Anterior cingulate cortex (tissue), 58 donors: ENCODE measurements at regions not wholly inside any gene's neighbourhood (a gene's known extent, or its start where the extent isn't known, plus 50 kb on each side); places are given as distances from the start of the nearest gene placed in this dataset.
"Not testable (repeated sequence)": the region's sequence is repeated elsewhere in the genome, so short reads cannot be mapped to it uniquely, and the experiment has no call there.

Source experiments
- DNase-seq, 58 donors: peaks; one replicate each; lab custom pipeline; 2025; lab: John Stamatoyannopoulos, UW

DNA sequence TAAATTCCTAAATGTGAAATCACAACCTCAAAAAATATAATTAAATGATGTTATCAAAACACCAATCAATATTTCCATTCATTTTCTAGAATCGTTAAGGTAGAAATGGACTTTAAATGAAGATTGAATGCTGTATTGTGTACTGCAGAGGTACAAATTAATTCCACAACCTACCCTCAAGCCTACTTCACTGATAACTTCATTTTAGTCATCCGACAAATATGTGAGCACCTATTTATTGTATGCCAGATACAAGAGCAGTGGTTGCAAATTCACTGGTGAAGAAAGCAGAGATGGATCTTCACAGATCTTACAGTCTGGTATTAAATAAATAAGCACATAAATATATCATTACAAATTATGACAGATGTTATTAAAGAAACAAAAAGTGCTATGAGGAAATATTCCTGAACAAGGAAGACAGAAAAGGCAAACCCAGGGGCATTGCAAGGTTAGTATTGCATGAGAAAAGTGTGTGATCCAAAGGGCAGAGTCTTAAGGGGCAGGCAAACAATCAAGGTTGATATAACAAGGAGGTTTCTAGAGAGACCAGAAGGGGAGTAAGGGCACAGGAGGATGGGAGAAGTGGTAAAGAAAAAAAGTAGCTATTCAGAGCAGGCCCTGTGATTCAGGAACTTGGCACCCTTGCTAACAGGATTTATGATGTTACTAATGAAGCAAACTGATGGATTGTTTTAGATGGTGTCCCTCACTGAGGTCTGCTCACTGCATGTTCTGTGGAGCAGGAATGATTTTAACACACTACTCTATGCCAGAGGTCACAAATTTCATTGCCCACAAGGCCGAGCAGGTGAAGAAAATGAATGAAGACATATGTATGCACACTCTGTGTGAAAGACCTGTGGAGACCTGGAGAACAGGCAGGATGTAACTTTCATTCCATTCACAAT is 128.0 kb upstream of the CCDC150 start:
- no peak for DNase-seq

DNA sequence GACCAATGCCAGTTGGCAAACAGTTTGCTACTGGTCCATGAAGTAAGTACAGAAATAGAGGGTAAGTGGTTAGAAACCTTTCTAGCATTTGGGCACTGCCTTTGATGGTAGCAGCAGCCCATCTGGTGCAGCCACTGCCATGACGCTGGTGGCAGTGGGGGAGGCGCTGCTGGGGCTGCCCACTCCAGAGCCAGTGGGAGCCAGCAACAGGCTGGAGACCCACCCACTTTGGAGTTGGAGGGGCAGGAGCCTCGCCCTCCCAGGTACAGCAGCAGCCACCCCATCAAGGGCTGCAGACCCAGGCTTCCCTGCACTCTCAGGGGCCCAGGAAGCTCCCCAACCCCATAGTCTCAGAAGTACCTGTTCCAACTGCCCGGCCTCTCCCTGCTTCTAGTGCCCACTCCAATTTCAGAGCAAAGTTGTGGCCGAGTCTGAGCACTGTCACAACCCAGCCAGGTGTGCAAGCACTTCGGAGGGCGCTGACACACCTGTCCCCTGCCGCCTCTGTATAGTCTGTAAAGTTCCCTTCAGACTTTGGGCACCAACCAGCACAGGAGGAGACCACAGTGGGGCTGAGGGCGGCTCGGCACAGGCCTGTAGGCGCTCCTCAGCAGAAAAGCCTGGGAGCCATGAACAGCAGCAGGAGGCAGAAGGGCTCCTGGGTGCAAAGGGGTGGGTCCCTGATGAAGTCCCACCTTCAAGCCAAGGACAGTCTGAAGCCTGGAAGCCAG is 125.6 kb upstream of the CCDC150 start:
- DNase-seq: no peak

DNA sequence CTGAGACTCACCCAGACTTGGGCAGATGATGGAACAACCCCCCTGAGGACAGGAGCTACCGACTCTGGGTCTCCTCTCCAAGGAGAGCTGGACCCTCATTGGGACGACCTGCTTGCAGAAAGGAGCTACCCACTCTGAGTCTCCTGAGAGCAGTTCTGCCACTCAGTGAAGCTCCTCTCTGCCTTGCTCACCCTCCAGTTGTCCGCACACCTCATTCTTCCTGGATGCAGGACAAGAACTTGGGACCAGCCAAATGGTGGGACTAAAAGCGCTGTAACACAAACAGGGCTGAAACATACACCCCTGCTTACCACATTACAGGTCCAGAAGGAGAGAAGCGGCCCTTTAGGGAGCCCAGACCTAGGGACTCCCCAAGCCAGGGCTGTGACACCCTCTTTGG is 124.9 kb upstream of the CCDC150 start:
- DNase-seq: no peak

DNA sequence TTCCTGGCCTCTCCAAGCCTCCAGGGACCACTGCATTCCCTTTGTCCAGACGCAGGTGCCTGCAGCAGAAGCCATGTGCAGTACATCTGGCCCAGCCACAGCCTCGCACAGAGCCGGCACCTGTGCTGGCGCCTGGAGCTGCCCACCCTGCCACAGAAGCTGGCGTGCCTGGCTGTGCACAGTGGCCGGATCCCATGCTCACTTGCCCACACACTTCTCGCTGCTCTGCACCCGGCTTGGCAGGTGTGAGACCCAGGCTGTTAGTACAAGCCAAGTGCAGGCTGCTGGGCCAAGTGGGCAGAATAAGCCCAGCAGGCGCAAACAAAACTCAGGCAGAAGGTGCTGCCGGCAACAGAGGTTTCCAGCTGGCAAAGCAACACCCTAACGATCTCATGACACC is 124.5 kb upstream of the CCDC150 start:
- peak in 4 of 58 donors; percentile 5 to 22 (median 12) for DNase-seq

DNA sequence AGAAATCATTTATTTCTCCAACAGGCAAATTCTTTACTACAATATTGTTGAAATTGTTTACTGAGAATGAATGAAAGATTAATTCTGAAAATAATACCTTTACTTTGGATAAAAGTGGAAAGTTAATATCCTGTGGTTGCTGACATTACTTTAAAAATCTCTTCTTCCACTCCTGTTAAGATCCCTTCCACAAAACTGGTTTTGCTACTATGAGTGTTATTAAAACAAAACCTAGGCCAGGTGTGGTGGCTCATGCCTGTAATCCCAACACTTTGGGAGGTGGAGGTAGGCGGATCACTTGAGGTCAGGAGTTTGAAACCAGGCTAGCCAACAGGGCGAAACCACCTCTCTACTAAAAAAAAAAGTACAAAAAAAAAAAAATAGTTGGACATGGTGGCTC is 123.9 kb upstream of the CCDC150 start:
- no peak for DNase-seq

DNA sequence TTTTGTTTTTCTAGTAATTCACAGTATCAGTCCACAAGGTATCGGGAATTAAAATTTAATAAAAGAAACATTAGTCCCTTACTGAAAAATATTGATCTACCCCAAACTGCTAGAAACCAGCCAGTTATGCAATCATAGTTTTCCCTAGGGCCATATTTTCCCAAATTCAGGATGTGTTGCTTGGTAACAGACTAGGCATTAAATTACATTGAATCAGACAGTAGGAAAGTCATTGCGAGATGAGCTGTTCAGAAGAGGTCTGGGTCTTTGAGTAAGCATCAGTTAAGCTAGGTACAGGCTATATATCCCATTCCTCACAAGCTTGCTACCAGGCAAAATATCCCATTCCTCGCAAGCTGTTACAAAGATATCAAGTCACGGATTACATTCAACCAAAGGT is 123.0 kb upstream of the CCDC150 start:
- DNase-seq: no peak

DNA sequence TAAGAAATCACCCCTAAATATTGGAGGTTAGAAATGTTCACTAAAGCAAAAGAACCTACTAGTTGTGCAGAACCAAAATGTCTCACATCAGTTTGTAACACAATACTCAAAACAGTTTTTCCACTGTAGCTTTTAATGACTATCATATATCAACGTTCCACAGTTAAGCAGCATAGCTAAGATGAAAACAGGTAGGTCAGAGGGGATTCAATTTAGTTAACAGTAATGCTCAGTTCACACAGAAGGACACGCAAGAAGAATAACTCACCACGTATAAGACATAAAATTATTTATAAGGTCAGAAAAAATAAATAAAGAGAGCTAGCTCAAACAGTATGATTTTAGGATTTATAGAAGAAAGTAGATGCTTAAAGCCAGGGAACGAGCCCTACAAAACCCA is 118.9 kb upstream of the CCDC150 start:
- DNase-seq: no peak

DNA sequence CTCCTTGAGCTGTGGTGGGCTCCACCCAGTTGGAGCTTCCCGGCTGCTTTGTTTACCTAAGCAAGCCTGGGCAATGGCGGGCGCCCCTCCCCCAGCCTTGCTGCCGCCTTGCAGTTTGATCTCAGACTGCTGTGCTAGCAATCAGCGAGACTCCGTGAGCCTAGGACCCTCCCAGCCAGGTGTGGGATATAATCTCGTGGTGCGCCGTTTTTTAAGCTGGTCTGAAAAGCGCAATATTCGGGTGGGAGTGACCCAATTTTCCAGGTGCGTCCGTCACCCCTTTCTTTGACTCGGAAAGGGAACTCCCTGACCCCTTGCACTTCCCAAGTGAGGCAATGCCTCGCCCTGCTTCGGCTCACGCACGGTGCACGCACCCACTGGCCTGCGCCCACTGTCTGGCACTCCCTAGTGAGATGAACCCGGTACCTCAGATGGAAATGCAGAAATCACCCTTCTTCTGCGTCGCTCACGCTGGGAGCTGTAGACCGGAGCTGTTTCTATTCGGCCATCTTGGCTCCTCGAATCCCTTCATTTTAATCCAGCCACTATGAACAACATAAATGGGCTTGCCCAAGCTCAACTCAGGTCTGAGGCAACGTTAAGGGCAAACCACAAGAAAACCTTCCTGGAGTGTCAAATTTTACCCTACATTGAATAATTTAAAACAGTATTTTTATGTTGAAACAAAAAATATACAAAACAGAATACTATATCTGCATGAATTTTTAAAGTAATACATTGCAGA is 112.4 kb upstream of the CCDC150 start:
- DNase-seq: not testable (repeated sequence)

DNA sequence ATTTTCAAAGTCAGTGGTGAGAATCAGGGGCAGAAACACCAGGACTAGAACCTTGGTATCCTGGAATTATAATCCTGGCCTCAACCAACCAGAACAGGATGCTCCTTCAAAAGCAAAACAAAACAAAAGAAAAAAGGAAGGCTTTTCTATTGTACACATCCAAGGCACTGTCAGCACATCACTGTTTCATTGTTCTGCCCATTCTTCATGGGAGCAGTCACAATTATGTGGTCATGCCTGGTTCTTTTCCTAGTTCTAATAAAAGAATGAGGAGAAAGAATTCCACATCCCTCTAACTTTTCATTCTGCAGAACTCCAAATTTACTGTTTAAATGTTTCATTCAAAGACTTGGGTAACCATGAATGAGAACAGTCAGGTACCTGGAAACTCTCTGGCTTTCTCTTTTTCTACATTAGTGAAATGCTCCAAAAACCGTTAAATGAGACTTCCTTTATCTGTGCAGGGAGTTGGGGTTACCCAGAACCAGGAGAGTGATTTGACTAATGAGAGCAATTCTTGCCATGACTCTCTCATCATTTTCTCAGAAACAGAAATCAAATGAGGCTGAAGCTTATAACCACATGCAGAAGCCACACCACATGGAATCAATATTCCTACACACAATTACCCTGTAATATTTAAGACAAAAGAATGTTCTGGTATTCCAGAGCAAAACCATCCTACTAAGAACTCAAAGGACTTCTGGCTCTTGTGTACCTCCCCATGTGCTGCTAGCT is 110.9 kb upstream of the CCDC150 start:
- peak in 6 of 58 donors; percentile 2 to 36 (median 7) for DNase-seq

DNA sequence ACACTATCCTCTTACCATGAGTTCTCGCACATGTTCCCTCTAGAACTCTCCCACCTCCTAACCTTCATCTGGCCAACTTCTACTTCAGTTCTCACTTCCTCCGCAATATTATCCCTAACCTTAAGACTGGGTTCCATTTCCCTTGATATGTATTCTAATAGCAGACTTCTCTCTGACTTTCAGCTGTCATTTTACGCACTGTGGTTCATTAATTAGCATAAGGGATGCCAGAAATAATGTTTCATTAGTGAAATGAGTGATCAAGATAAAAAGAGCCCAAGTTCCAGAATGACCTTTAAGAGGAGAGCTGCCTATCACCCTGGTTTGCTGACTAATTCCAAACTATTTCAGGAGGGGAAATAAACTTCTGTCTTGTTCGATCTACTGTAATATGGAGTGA is 108.6 kb upstream of the CCDC150 start:
- no peak for DNase-seq

DNA sequence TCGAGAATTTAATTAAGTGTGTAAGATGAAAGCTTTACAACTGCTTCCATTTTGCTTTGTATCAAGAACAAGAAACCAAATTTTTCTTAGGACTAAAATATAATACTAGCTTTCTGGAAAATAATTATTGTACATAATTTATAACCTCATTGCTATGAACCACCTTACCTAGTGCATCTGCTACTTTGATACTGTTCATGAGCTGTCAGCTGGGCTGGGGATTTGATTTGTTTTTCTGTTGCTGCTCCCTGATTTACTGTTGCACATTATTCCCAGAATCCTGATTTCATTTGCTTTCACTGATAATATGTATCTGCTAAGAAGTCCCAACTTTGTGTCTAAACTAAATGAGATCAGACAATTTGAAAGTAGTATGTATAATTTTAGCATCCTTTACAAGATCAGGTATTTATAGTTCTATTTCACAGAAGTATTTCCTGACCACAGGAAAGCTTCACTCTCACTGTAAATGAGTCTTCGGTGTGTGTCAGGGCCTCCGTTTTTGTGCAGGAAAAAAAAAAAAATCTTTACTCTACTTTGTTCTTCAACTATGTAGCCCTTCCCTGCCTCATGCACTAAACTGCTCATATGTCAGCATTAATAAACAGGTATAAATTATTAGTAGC is 105.6 kb upstream of the CCDC150 start:
- DNase-seq: no peak

DNA sequence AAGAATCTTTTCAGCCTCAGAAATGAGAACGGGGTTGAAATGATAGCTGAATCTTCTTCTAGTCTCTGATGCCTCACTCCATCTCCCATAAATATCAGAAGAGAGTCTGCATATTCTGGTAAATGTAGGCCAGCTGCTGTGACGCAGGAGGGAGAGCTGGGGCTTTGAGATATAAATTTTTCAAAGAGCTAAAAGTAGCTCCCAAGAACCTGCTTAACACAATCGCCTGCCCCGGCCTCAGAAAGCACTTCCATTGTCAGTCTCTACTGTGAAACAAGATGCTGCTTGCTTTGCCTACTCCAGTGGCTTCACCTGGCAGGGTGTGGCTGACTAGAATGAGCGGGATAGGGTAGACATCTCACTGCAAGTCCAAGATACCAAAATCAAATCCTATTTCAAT is 105.0 kb upstream of the CCDC150 start:
- DNase-seq: peak in 24 of 58 donors; percentile 3 to 52 (median 15)

DNA sequence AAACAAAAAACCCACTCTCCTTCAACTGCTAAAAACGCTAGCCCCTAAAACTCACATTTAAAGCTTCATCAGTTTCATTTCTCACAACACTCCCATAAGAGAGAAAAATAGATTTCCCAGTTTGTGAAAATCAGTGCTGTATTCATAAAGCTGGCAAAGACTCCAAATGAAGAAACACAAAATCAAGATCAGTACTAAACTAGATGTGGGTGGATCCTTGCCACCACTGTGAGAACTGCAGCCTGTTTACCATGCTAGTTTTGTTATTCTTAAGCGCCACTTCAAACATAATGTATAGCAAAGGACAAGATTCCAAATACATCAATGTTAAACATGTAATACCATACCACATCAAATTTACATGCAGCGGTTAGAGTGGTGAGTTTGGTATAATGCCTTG is 104.5 kb upstream of the CCDC150 start:
- peak in 1 of 58 donors; percentile 6 for DNase-seq

DNA sequence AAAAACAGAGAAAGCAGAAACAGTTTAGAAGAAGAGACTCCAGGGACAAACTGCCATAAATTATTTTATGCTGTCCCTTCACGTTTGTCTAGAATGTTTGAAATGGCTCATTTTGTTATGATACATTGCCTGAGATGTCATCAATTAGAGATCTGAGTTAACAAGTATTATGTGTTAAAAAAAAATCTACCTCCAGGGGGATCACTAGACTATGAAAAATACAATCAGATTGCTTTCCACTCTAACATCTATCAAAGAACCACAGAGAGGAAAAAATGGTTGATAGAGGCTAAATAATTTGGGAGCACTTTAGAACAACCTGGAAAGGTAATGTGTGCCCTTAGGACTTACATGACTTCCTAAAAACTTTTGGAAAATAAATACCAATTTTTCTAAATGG is 103.8 kb upstream of the CCDC150 start:
- DNase-seq: no peak

DNA sequence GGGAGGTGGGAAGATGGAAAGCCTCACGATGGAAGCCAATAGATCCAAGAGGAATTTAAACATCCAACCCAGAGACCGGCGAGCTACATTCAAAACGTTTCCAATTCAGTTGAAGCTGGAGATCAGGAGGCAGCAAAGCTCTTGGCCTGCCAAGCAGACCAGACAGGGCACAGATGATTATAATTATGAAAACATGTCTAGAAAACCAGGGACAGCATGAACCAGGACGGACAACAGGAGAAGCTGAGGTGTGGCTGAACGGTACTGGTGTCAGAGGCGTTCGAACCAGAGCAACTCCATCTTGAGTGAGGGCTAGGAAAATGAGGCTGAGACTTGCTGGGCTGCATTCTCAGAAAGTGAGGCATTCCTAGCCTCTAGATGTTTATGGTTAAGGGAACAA is 102.2 kb upstream of the CCDC150 start:
- DNase-seq: no peak

DNA sequence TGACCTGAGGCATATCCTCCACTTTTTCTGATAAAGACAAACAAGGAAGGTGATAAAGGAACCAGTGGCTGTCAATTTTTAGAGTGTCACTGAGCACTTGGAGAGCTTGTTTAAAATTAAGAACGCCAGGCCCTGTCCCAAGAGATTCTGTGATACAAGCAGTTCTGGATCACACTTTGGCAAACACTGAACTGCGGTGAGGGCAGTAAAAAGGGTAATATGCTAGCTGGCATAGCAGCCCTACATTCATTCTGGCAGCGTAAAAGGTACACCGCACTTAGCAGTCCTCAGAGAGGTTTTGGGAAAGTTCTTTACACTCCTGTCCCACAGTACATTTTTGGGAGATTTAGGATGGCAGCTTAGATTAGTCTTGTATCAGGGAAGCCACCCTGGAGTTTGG is 101.3 kb upstream of the CCDC150 start:
- no peak for DNase-seq

DNA sequence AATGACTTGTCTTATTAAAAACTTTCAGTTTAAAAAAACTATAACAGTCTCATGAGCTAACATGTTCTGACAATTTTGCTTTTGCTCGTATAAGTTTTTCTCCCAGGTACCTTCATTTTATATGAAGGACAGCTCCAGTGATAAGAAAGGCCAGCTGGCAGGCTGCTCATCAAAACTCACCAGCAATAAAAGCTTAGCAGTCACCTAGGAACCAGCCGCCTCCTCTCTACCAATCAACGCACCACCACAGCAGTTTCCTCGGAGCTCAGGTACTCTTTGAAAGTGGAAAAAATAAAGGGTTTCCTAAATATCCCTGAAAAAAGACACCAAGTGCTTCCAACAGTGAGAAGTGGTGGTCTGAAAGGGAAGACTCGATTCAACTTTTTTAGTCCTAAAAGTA is 100.9 kb upstream of the CCDC150 start:
- DNase-seq: no peak

DNA sequence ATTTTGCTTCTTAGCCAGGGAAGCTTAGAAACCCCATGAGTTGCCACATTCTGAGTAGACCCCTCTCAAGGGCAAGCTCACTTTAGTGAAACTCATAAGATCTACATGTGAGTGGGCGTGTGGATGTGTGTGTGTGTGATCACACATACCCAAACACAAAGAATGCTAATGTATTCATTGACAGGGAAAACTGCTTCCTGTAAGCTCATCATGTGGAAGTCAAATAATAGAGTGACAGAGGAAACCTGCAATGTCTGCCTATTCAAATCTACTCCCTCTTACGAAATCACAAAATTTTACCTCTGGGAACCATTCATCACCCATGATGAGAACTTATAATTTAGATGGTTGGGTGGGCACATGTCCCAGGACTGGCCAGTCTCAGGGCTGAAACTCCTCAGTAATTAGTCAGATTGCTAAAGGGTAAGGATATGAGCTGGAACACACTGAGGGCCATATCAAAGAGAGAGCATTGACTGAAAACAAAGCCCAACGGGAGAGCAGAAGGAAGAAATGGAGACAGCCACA is 94.5 kb upstream of the CCDC150 start:
- no peak for DNase-seq

DNA sequence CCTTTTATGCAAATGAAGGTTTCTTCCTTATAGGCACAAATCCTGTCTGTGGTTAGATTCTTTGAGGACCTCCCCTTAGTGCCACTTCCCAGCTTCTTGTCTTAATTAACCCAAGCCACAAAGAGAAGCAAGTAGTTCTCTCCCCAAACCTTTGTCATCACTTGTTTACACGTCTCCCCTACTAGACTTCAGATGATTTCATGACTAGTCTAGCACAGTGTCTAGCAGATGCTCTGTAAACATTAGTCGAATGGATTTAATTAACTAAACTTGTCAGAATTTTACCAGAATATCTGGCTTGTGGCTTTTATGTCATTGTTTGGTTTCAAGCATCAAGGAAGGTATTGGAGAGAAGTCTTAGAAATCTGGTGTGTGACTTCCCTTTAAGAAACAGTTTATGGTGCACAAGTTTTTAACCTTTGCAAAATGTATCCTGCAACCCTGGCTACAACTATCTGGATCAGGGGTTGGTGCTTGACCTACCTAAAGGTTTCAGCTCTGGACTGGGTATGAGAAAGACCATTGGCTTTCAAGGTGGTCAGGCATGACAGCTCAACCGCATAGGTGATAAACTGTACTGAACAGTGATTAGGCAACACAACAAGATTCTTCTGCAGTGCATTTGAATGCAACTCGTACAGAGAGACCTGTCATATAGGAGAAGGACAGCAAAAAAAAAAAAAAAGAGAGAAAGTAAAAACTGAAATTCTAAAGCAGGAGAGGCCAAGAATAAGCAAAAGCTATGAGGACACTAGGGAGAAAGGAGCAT is 93.2 kb upstream of the CCDC150 start:
- no peak for DNase-seq
